ENCODE measurements at regions not wholly inside any gene's neighbourhood (a gene's known extent, or its start where the extent isn't known, plus 50 kb on each side); places are given as distances from the start of the nearest gene placed in this dataset.

DNA sequence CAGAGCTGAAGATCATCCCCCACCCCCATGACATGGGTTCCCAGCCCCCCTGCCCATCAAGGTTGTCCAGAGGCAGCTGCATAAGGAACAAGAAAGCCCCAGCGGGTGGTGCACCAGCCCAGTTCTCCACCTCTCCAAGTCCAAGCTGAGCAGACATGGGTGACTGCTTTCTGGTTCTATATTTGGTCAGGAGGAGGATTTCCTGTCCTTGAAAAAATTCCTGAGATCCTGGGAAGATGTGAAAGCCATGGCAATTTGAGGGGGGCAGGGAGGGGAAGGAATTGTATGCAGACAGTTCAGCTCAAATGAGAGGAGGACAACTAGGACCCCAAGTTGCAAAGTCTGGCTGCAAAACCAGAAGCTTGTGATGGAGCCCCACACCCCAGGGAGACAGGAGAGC is 55.4 kb upstream of the ADGRE5 start:
- TF ChIP-seq, protein P1, sequence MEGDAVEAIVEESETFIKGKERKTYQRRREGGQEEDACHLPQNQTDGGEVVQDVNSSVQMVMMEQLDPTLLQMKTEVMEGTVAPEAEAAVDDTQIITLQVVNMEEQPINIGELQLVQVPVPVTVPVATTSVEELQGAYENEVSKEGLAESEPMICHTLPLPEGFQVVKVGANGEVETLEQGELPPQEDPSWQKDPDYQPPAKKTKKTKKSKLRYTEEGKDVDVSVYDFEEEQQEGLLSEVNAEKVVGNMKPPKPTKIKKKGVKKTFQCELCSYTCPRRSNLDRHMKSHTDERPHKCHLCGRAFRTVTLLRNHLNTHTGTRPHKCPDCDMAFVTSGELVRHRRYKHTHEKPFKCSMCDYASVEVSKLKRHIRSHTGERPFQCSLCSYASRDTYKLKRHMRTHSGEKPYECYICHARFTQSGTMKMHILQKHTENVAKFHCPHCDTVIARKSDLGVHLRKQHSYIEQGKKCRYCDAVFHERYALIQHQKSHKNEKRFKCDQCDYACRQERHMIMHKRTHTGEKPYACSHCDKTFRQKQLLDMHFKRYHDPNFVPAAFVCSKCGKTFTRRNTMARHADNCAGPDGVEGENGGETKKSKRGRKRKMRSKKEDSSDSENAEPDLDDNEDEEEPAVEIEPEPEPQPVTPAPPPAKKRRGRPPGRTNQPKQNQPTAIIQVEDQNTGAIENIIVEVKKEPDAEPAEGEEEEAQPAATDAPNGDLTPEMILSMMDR (IDR thresholded peaks at IDR 0.05) = no peak
- no peak for TF ChIP-seq POLR2A (IDR thresholded peaks at IDR 0.05)

Measured in adrenal gland (tissue), 5 donors.